HG02642 (cell line): ENCODE measurements at regions not wholly inside any gene's neighbourhood (a gene's known extent, or its start where the extent isn't known, plus 50 kb on each side); places are given as distances from the start of the nearest gene placed in this dataset.
"Not testable (repeated sequence)": the region's sequence is repeated elsewhere in the genome, so short reads cannot be mapped to it uniquely, and the experiment has no call there.

Experiments
- ATAC-seq: cut with Tn5 transposase; IDR thresholded peaks from one replicate; pipeline ENCODE4 v1.9.1; 2021; ENCODE audit warnings: mild to moderate bottlenecking; ENCODE audit not compliant: unreplicated experiment, poor library complexity

DNA sequence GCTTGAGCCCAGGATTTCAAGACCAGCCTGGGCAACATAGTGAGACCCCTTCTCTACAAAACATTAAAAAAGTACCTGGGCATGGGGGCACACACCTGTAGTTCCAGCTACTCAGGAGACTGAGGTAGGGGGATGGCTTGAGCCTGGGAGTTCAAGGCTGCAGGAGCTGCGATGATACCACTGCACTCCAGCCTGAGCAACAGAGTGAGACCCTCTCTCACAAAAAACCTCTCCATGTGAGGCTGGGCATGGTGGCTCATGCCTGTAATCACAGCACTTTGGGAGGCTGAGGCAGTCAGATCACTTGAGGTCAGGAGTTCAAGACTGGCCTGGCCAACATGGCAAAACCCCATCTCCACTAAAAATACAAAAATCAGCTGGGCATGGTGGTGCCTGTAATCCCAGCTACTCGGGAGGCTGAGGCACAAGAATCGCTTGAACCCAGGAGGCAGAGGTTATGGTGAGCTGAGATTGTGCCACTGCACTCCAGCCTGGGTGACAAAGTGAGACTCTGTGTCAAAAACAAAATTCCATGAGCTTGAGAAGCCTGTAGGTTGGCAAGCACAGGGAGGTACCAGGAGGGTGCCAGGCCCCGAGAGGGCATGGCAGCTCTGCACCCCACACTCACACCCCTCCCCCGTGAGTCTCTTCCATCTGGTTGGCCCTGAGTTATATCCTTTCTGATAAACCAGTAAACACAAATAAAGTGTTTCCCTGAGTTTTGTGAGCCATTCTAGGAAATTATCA is 88.8 kb downstream of the KCNJ18 start:
- not testable (repeated sequence) for ATAC-seq

DNA sequence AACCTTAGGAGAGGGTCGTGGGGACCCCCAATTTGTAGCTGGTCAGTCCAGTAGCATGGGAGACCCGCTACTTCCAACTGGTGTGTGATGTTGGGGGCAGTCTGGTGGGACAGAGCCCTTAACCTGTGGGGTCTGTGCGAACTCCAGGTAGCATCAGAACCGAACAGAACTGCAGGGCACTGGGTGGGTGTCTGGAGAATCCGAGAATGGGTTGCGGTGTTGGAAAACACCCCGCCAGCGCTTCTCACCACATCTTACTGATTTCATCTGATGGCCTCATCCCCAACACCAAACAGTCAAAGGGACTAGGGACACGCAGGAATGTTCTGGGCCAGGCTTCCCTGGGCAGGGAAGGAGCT is 89.3 kb downstream of the KCNJ18 start:
- not testable (repeated sequence) for ATAC-seq

DNA sequence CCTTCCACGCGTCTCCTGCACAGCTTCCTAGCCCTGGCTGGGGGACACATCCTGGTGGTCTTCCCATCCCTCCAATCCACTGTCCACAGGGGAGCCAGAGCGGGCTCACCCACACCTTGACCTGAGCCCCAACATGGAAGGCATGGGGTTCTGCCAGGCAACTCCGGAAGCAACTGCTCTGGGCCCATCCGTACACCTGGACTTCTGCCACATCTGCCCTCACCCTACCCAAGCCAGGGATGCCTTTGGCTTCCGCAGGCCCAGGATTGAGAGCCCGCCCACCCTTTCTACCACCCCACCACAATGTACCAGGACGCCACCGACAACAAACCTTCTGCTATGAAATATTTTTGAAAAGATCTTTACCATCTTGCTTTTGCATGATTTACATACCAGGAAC is 89.8 kb downstream of the KCNJ18 start:
- ATAC-seq, result not testable (repeated sequence)

DNA sequence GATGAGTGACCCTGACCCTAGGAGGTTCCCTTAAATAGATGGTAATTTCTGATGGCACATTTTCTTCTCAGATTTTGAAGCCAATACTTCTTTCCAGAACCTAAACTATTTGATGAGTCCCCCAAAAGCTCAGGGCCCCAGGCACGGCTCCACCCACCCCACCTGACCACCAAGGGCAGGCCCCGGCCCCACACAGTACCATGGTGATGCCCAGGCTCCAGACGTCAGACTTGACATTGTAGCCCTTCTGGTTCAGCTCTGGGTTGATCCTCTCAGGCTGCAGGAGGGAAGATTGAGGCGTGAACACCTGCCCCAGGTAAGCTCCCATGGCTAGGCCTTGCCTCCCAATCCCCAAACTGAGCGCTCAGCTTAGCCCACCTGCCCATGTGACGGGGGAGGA is 90.3 kb downstream of the KCNJ18 start:
- not testable (repeated sequence) for ATAC-seq

DNA sequence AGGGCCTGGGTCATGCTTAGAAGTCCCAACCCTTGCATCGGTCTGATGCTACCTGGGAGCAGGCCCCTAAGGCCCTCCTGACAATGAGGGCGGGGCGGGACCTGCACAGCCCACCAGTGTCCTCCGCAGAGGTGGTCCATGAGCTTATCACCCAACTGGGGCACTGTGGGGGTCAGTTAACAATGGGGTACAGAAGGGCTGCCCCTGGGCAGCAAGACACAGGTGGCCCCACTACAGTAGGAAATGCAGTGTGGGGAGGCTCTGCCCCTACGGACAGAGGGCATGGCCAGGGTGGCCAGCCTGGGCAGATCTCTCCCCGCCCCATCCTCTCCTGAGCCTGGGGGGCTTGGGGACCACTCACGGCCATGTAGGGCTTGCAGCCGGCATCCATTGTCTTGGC is 90.7 kb downstream of the KCNJ18 start:
- not testable (repeated sequence) for ATAC-seq

DNA sequence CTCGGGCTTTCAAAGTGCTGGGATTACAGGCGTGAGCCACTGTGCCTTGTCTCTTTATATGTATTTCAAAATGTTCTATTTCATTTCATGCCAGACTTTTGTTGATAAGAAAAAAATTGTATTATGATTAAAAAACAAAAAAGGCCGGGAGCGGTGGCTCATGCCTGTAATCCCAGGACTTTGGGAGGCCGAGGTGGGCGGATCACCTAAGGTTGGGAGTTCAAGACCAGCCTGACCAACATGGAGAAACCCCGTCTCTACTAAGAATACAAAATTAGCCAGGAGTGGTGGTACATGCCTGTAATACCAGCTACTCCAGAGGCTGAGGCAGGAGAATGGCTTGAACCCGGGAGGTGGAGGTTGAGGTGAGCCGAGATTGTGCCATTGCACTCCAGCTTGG is 121.9 kb downstream of the KCNJ18 start:
- ATAC-seq, result not testable (repeated sequence)

DNA sequence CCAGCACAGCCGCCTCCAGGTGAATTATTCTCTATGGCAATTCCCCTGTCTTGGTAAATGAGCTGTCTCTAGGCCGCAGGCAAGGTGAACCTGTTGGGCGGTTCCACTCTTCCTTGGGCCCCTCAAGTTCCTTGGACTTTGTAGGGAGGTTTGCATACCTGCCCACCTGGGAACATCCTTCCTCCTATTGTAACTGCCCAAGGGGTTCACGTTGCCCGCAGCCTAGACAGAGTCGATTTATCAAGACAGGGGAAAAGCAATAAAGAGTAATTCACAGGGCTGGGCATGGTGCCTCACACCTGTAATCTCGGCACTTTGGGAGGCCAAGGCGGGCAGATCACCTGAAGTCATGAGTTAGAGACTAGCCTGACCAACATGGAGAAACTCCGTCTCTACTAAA is 122.5 kb downstream of the KCNJ18 start:
- no peak for ATAC-seq

DNA sequence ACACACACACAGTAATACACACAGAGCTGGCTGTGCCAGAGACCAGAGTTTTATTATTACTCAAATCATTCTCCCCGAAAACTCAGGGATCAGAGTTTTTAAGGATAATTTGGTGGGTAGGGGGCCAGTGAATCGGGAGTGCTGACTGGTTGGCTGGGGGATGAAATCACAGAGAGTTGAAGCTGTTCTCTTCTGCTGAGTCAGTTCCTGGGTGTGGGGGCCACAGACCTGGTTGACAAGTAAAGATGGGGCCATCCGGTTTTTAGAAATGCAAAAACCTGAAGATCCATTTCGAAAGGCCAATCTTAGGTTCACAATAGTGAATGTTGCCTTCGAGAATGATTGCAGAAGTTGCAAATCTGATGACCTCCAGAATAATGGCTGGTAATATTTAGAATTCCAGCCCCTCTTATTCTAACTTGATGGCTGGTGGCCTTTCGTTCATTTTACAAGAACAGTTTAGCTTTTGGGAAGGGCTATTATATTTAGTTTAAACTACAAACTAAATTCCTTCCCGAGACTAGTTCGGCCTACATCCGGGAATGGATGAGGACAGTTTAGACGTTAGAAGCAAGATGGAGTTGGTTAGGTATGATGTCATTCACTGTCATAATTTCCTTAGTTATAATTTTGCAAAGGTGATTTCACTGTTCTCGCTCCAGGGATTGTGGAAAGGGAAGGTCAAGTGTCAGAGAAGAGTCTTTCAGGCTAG is 123.2 kb downstream of the KCNJ18 start:
- no peak for ATAC-seq

DNA sequence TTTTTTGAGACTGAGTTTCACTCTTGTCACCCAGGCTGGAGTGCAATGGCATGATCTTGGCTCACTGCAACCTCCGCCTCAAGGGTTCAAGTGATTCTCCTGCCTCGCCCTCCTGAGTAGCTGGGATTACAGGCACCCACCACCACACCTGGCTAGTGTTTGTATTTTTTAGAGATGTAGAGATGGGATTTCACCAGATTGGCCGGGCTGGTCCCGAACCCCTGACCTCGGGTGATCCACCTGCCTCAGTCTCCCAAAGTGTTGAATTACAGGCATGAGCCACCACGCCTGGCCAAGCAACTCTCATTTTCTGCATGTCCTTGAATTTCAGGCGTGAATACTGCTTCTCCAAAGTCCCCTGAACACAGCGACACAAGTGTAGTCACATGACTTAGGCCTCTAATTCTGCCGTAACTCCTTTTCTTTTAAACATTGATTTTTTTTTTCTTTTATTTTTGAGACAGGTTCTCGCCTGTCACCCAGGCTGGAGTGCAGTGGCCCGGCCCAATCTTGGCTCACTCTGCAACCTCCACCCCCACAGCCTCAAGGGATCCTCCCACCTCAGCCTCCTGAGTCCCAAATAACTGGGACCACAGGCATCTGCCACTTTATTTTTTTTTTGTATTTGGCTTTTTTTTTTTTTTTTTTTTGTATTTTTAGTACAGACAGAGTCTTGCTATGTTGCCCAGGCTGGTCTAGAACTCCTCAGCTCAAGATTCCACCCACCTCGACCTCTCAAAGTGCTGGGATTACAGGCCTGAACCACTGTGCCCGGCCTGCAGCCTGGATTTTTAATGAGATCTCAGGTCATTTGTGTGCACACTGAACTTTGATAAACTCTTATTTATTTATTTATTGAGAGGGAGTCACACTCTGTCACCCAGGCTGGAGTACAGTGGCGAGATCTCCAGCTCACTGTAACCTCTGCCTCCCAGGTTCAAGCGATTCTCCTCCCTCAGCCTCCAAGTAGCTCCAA is 124.6 kb downstream of the KCNJ18 start:
- no peak for ATAC-seq

DNA sequence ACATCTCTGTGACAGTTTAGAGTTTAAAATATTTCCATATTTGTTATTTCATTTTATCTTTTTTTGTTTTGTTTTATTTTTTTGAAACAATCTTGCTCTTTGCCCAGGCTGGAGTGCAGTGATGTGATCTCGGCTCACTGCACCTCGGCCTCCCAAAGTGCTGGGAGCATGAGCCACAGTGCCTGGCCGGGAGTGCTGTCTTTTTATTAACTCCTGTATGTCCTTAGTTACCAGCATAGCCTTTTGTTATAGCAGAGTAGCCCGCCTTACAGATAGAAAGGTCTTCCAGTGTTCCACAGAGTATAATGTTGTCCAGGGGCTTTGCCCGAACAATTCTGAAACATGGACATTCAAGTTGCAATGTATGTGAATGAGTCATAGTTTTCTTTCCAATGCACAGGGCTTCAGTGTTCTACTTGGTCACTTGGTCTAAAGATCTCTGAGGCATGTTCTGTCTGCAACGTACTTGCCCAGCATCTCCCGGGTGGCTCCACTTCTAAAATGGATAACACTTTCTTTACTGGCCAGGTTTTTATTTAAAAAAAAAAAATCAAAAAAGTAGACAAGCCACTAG is 125.6 kb downstream of the KCNJ18 start:
- no peak for ATAC-seq

DNA sequence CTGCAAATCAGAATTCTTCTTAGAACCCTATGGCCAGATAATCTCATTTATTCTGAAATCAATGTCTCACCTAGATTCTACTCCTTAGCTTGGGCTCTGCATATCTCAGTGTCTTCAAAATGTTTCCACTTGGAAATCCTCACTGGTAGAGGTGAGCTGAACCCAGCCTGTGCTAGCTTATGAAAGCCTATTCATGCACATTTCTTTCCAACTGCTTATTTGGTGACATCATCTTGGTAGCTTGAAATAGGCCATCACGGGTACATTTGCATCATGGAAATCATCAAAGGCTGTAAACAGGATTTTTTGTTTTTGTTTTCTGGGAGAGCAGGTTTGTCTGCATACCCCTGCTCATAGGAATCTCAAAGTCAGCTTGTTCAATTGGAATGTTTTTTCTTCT is 130.8 kb downstream of the KCNJ18 start:
- ATAC-seq, result no peak

DNA sequence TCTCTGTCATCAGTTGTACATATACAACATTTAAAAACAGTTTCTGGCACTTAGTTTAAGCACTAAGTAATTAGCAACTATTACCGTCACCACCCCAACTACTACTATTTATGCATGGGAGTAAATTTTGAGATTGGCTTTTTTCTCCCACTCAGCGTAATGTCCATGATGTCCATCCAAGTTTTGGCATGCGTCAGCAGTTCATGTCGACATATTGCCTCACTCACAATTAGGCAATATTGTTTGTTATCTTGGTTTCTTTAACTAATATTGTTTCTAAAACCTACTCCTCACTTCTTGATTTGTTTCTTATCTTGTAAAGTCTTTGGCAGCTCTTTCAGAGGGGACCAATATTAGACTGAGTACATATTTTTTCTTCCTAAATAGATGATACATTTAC is 131.3 kb downstream of the KCNJ18 start:
- no peak for ATAC-seq

DNA sequence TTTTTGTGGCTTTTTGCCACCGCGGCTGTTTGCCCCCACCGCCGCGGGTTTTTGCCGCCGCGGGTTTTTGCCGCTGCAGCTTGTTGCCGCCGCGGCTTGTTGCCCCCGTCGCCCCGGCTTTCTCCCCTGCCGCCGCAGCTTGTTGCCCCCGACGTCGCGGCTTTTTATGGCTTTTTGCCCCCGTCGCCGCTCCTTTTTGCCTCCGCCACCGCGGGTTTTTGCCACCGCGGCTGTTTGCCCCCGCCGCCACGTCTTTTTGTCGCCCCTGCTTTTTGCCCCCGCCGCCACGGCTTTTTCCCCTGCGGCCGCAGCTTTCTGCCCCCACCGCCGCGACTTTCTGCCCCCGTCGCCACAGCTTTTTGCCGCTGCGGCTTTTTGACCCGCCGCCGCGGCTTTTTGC is 149.5 kb downstream of the KCNJ18 start:
- no peak for ATAC-seq

DNA sequence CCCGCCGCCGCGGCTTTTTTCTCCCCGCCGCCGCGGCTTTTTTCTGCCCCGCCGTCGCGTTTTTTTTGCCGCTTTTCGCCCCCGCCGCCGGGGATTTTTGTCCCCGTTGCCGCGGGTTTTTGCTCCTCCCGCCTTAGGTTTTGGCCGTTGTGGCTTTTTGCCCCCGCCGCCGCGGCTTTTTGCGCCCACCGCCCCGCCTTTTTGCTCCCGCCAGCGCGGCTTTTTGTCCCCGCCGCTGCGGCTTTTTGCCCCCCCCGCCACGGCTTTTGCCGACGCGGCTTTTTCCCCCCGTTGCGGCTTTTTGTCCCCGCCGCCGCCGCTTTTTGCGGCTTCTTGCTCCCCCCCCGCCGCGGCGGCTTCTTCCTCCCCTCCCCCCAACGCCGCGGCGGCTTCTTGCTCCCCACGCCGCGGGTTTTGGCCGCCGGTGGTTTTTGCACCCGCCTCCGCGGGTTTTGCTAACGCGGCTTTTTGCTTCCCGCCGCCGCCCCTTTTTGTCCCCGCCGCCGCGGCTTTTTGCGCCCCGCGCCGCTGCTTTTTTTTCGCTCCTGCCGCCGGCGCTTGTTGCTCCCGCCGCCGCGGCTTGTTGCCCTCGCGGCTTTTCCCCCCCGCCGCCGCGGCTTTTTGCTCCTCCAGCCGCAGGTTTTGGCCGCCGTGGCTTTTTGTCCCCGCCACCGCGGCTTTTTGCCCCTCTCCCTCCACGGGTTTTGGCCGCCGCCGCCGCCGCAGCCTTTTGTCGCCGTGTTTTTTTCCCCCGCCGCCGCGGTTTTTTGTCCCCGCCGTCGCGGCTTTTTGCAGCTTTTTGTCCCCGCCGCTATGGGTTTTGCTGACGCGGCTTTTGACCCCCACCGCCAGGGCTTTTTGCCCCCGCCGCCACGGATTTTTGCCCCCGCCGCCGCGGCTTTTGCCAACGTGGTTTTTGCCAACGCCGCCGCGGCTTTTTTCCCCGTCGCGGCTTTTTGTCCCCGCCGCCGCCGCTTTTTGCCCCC is 150.3 kb downstream of the KCNJ18 start:
- ATAC-seq, result no peak

DNA sequence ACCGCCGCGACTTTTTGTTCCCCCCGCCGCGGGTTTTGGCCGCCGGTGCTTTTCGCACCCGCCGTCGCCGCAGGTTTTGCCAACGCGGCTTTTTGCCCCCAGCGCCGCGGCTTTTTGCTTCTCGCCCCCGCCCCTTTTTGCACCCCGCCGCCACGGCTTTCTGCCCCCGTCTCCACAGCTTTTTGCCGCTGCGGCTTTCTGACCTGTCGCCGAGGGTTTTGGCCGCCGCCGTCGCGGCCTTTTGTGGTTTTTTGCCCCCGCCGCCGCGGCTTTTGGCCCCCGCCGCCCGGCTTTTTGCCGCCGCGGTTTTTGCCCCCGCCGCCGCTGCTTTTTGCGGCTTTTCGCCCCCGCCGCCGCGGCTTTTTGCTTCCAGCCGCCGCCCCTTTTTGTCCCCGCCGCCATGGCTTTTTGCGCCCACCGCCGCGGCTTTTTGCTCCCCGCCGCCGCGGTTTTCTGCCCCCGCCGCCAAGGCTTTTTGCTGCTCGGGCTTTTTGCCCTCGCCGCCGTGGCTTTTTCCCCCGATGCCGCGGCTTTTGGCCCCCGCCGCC is 151.1 kb downstream of the KCNJ18 start:
- no peak for ATAC-seq

DNA sequence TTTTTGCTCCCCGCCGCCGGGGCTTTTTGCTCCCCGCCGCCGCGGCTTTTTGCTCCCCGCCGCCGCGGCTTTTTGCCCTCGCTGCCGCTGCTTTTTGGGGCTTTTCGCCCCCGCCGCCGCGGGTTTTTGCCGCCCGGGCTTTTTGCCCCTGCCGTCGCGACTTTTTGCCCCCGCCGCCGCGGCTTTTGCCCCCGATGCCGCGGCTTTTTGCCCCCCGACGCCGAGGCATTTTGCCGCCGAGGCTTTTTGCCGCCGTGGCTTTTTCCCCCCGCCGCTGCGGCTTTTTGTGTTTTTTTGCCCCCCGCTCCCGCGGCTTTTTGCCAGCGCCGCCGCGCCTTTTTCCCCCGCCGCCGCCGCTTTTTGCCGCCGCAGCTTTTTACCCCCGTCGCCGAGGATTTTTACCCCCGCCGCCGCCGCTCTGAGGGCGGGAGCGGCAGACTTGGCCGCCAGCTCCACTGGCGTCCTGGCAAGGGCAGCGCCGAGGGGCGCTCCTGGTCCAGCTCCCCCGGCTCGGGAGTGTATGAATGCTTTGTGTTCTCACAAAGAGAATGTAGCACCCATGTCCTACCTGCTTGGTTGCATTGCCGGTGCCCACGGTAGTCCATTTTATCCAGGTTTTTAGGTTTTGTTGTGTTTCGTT is 151.7 kb downstream of the KCNJ18 start:
- ATAC-seq, result no peak

DNA sequence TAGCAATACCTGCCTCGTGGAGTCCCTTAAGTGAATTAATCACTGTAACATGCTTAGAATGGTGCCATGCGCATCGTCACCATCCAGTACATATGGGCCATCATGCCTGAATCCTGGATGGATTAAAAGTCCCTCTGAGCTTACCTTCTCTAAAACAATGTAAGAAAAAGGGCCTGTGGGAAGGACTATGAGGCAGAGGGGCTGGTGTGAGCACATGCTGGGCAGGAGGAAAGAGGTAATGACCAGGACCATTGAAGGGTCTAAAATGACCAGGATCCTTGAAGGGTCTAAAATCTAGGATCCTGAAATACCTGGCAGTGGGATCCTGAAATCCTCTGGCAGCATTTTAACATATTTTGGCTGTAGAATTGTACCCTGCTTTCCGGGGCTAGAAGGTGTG is 156.2 kb downstream of the KCNJ18 start:
- ATAC-seq, result not testable (repeated sequence)

DNA sequence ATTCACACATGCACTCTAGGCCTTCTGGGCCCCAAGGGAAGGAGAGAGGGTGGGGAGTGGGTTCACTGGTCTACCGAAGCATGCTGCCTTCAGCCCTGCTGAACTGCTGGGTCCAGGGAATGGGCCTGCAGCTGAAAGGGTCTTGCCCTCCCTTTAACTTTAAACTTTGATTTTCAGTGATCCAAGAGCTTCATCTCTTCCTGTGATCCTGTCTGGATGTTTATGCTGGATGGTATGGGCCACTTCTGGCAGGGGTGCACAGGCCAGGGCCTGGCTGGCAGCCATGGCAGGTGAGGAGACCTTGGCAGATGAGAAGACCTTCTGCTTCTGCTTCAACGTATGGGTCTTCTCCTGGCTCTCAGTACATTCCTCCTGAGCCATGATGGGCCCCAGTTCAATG is 156.7 kb downstream of the KCNJ18 start:
- ATAC-seq, result not testable (repeated sequence)

DNA sequence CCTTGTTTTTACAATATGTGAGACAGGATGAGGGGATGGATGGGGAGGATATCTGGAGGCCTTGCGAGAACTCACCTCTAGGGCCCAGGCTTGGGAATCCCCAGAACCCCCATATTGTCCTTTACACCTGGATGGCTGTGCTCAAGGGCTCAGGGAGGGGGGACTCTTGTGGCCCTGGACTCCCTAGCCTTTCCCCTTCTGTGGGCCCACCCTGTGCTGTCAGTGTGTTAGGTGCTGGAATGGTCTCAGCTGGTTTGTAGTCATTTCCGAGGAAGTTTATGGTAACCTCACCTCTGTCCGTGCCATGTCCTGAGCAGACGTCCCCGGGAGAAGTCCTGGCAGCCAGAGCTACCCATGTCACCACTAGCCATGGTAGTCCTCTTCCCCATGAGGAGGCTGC is 158.3 kb downstream of the KCNJ18 start:
- not testable (repeated sequence) for ATAC-seq
